NT2/D1 (cell line): ENCODE measurements at regions not wholly inside any gene's neighbourhood (a gene's known extent, or its start where the extent isn't known, plus 50 kb on each side); places are given as distances from the start of the nearest gene placed in this dataset.

Experiments used
- YY1 ChIP-seq: IDR thresholded peaks from 2 replicates; pipeline ENCODE4 v1.6.1; 2011; ENCODE audit not compliant: insufficient read length, insufficient read depth
- ZNF274 ChIP-seq: IDR thresholded peaks from 2 replicates; pipeline ENCODE4 v1.6.1; 2011; ENCODE audit warnings: mild to moderate bottlenecking, low read depth, low read length

DNA sequence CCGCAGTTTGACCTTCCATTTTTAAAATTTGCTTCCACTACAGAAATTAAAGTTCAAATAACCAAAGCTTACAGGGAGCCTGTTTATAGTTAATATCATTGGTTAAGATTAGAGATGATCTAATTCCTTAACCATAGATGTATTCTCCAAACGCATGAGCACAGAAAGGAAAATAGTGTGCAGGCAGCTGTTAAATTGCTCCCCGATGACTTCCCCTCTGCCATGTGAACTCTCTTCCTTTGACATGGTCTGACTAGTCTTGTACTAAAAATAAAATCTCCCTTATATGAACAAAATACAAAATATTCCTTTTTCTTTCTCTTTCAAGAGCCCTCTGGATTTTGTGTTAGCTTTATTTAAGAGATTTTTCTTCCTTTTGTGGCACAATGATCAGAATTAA is 507.6 kb upstream of the AMELY start:
- TF ChIP-seq YY1 (no peak), ZNF274 (no peak)
